ENCODE measurements at regions not wholly inside any gene's neighbourhood (a gene's known extent, or its start where the extent isn't known, plus 50 kb on each side); places are given as distances from the start of the nearest gene placed in this dataset.

- Mint-ChIP-seq H3K27ac (no peak overlapping the region), H3K9me3 (no peaks in the 10 kb centered on the region), H3K4me3 (no peak overlapping the region), H3K27me3 (ENCODE audit: low read depth, poor library complexity) (peaks cover 3% of the 10 kb centered on the region), H3K36me3 (ENCODE audit: low read depth) (no peaks in the 10 kb centered on the region), H3K4me1 (no peaks in the 10 kb centered on the region)
- TF ChIP-seq CTCF (IDR thresholded peaks at IDR 0.05): no peak
- no peak for DNase-seq
These were observed 112.6 kb downstream of the TMA16 start for GRCh38 chr4:163606896-163607691.

- Mint-ChIP-seq H3K27ac (no peak overlapping the region), H3K27me3 (ENCODE audit: low read depth, poor library complexity) (peaks cover 3% of the 10 kb centered on the region), H3K36me3 (ENCODE audit: low read depth) (no peaks in the 10 kb centered on the region), H3K4me3 (no peak overlapping the region), H3K9me3 (no peaks in the 10 kb centered on the region), H3K4me1 (no peaks in the 10 kb centered on the region)
- no peak for DNase-seq
- no peak for TF ChIP-seq CTCF (IDR thresholded peaks at IDR 0.05)
These were observed 114.5 kb downstream of the TMA16 start for GRCh38 chr4:163609019-163609418.

GRCh38 chr4:163610648-163611047, 116.2 kb downstream of the TMA16 start:
- no peak overlapping the region for H3K27ac Mint-ChIP-seq
- no peak overlapping the region for H3K4me3 Mint-ChIP-seq
- TF ChIP-seq CTCF (IDR thresholded peaks at IDR 0.05): no peak
- peaks cover 3% of the 10 kb centered on the region for H3K27me3 Mint-ChIP-seq (ENCODE audit: low read depth, poor library complexity)
- H3K36me3 Mint-ChIP-seq (ENCODE audit: low read depth): no peaks in the 10 kb centered on the region
- H3K9me3 Mint-ChIP-seq: no peaks in the 10 kb centered on the region
- DNase-seq: no peak
- no peaks in the 10 kb centered on the region for H3K4me1 Mint-ChIP-seq

GRCh38 chr4:163611182-163611581, 116.7 kb downstream of the TMA16 start:
- Mint-ChIP-seq H3K9me3 (no peaks in the 10 kb centered on the region), H3K27me3 (ENCODE audit: low read depth, poor library complexity) (peaks cover 3% of the 10 kb centered on the region), H3K4me3 (no peak overlapping the region), H3K27ac (no peak overlapping the region), H3K36me3 (ENCODE audit: low read depth) (no peaks in the 10 kb centered on the region), H3K4me1 (no peaks in the 10 kb centered on the region)
- TF ChIP-seq CTCF (IDR thresholded peaks at IDR 0.05): no peak
- DNase-seq: no peak

- H3K27me3 Mint-ChIP-seq (ENCODE audit: low read depth, poor library complexity): peaks cover 3% of the 10 kb centered on the region
- H3K4me1 Mint-ChIP-seq: no peaks in the 10 kb centered on the region
- H3K4me3 Mint-ChIP-seq: no peak overlapping the region
- no peak overlapping the region for H3K27ac Mint-ChIP-seq
- DNase-seq: no peak
- H3K9me3 Mint-ChIP-seq: no peaks in the 10 kb centered on the region
- no peaks in the 10 kb centered on the region for H3K36me3 Mint-ChIP-seq (ENCODE audit: low read depth)
- no peak for TF ChIP-seq CTCF (IDR thresholded peaks at IDR 0.05)
These were observed 117.4 kb downstream of the TMA16 start for GRCh38 chr4:163611784-163612445.

Data from nephron progenitor cell (in vitro differentiated cells).